ENCODE measurements at regions not wholly inside any gene's neighbourhood (a gene's known extent, or its start where the extent isn't known, plus 50 kb on each side); places are given as distances from the start of the nearest gene placed in this dataset.

DNA sequence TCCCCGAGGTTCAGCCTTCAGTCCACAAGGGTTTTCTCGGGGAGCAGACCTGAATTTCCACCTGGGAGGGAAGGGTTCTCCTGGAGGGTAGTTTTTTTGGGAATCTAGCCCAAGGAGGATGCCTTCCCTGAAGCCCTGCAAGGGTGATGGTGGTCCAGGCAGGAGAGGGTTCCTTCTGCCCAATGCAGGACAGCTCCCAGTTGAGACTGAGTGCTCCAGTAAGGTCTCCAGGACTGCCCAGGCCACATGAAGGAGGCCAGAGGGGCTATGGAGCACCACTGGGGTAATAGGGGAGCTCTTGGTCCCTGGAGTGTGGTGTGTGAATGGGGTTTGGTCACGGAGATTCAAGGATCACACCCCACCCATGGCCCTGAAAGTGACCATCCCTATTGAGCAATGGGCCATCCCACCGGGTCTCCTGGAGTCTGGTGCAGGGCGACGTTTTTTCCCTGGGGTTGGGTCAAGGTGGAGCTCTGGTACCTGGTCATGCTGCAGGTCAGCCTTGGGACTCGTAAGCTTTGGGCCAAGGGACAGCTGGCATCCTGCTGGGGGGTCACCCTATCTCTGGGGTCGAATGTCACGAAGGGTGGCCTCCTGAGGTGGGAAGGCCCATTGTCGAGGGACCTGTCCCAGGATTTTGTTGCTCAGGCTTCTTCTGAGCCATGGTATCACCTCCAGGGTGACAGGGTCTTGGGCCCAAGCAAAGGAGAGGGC lies 196.5 kb downstream of the UBE3A start:
- no peak for TF ChIP-seq POLR2A (IDR thresholded peaks at IDR 0.05; ENCODE audit: extremely low read depth, insufficient read length)
- TF ChIP-seq, protein P1, sequence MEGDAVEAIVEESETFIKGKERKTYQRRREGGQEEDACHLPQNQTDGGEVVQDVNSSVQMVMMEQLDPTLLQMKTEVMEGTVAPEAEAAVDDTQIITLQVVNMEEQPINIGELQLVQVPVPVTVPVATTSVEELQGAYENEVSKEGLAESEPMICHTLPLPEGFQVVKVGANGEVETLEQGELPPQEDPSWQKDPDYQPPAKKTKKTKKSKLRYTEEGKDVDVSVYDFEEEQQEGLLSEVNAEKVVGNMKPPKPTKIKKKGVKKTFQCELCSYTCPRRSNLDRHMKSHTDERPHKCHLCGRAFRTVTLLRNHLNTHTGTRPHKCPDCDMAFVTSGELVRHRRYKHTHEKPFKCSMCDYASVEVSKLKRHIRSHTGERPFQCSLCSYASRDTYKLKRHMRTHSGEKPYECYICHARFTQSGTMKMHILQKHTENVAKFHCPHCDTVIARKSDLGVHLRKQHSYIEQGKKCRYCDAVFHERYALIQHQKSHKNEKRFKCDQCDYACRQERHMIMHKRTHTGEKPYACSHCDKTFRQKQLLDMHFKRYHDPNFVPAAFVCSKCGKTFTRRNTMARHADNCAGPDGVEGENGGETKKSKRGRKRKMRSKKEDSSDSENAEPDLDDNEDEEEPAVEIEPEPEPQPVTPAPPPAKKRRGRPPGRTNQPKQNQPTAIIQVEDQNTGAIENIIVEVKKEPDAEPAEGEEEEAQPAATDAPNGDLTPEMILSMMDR (IDR thresholded peaks at IDR 0.05; ENCODE audit: low read depth, low read length) = no peak
- no peak for TF ChIP-seq MYC (IDR thresholded peaks at IDR 0.05; ENCODE audit: low read depth, low read length)
- TF ChIP-seq, protein P2, sequence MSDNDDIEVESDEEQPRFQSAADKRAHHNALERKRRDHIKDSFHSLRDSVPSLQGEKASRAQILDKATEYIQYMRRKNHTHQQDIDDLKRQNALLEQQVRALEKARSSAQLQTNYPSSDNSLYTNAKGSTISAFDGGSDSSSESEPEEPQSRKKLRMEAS (IDR thresholded peaks at IDR 0.05; ENCODE audit: low read depth, low read length) = no peak
- H3K4me3 ChIP-seq (ENCODE audit: low read depth, low read length) = no peak overlapping the region
- DNase-seq (ENCODE audit: low read depth) = no peak

DNA sequence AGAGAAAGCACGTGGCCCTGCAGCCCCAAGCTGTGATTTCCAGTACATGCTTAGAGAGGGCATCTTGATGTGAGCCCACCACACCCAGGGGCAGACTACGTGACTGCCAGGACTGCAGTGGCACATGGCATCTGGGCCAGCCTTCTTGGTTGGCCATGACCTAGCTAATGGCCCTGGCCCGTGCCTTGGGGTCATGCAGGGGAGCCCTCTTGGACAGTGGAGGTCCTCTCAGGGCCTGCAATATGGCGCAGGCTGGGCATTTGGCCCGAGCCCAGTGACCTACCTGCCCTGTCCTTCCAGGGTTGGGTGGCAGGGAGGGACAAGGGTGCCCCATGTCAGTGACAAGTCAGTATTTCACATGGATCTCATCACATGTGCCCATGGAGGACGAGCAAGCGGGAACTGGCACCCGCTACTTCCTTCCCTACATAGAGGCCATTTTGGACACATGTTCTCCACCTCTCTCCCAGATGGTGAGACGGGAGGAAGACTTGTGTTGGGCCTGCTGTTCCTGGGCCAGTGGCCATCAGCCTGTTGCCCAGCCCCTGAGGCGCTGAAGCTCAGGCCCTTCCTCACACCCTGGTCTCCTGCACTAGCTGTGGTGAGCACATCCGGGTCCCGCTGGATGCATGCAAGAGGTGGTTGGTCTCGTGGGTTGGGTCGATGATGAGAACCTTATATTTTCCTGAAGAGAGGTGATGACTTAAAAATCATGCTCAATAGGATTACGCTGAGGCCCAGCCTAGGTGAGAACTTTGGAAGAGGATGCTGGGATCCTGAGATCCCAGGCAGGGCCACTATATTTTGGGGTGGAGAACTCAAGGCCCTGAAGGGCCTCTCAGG lies 195.6 kb downstream of the UBE3A start:
- H3K4me3 ChIP-seq (ENCODE audit: low read depth, low read length) = no peak overlapping the region
- TF ChIP-seq POLR2A (IDR thresholded peaks at IDR 0.05; ENCODE audit: extremely low read depth, insufficient read length) = no peak
- no peak for TF ChIP-seq MYC (IDR thresholded peaks at IDR 0.05; ENCODE audit: low read depth, low read length)
- TF ChIP-seq, protein P2 (IDR thresholded peaks at IDR 0.05; ENCODE audit: low read depth, low read length) = no peak
- TF ChIP-seq, protein P1 (IDR thresholded peaks at IDR 0.05; ENCODE audit: low read depth, low read length) = no peak

DNA sequence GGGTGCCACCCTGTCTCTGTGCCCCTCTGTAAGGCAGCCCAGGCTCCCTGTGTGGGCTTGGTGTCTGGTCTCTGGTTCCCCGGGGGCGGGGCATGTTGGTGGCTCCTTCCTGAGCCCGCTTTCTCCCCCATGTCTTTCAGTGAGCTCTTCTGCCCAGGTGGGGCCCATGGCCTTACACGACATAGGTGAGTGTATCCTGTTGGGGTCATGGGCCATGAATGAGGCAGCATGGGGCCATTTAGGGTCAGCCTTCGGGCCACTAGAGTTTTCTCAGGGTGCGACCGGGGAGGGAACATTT lies 195.1 kb downstream of the UBE3A start:
- no peak overlapping the region for H3K4me3 ChIP-seq (ENCODE audit: low read depth, low read length)
- no peak for DNase-seq (ENCODE audit: low read depth)
- TF ChIP-seq MYC (IDR thresholded peaks at IDR 0.05; ENCODE audit: low read depth, low read length) (no peak), POLR2A (IDR thresholded peaks at IDR 0.05; ENCODE audit: extremely low read depth, insufficient read length) (no peak)
- TF ChIP-seq, protein P1 (IDR thresholded peaks at IDR 0.05; ENCODE audit: low read depth, low read length) = no peak

More for the DNA sequence above, 195.6 kb downstream of the UBE3A start:
- no peak for DNase-seq (ENCODE audit: low read depth)

DNA sequence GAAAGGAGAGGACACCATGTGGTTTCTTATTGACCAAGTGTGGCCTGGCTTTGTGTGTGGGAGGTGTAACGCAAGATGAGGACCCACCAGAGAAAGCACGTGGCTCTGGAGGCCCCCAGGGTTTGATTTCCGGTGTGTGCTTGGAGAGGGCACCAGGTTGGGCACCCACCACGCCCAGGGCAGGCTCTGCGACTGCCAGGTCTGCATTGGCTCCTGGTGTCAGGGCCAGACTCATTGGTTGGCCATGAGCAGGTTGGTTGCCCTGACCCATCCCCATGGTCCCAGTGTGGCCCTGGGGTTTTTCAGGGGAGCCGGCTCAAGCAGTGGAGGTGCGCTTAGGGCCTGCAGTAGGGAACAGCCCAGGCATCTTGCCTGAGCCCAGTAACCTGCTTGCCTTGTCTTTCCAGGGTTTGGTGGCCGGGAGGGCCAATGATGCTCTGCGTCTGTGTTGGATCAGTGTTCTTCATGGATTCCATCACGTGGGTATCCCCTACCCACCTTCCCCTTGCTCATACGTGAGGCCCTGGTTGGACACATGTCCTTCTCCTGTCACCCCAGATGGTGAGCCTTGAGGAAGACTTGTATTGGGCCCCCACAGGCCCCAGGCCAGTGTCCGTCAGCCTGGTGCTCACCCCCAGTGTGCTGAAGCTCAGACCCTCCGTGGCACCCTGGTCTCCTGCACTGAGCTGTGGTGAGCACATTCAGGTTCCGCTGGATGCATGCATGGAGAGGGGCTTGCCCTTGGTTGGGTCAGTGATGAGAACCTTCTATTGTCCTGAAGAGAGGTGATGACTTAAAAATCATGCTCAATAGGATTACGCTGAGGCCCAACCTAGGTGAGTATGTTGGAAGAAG lies 193.9 kb downstream of the UBE3A start:
- DNase-seq (ENCODE audit: low read depth) = no peak
- TF ChIP-seq, protein P1 (IDR thresholded peaks at IDR 0.05; ENCODE audit: low read depth, low read length) = no peak
- H3K4me3 ChIP-seq (ENCODE audit: low read depth, low read length) = no peak overlapping the region

DNA sequence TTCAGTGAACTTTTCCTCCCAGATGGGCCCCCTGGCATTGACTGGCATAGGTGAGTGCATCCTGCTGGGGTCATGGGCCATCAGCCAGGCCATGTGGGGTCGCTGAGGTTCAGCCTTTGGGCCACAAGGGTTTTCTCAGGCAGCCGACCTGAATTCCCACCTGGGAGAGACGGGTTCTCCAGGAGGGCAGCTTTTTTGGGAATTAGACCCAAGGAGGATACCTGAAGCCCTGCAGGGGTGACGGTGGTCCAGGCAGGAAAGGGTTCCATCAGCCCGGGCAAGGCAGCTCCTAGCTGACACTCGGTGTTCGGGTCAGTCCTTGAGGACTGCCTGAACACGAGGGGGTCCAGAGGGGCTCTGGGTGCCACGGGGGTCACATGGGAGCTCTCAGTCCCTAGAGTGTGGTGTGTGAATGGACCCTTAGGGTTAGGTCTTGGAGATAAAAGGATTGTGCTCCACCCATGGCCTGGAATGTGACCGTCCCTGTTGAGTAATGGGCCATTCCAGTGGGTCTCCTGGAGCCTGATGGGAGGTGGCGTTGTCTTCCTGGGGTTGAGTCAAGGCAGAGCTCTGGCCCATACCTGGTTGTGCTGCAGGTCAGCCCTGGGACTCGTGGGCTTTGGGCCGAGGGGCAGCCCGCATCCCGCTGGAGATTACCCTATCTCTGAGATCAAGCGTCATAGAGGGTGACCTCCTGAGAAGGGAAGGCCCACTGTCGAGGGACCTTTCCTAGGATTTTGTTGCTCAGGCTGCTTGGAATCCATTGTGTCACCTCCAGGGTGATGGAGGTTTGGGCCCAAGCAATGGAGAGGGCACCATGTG lies 192.8 kb downstream of the UBE3A start:
- no peak for TF ChIP-seq POLR2A (IDR thresholded peaks at IDR 0.05; ENCODE audit: extremely low read depth, insufficient read length)
- TF ChIP-seq, protein P1 (IDR thresholded peaks at IDR 0.05; ENCODE audit: low read depth, low read length) = no peak
- no peak overlapping the region for H3K4me3 ChIP-seq (ENCODE audit: low read depth, low read length)
- no peak for DNase-seq (ENCODE audit: low read depth)

All from NB4 (cell line).